WI38 (cell line): ENCODE measurements at regions not wholly inside any gene's neighbourhood (a gene's known extent, or its start where the extent isn't known, plus 50 kb on each side); places are given as distances from the start of the nearest gene placed in this dataset.

ENCODE experiments used
- H3K4me3 ChIP-seq: 2 replicates; pipeline ENCODE4 v1.5.1; 2011; ENCODE audit warnings: low read depth, mild to moderate bottlenecking, control low read depth, low read length
- TF ChIP-seq, protein P1 (sequence below): IDR thresholded peaks from 2 replicates; pipeline ENCODE4 v1.5.1; 2012; ENCODE audit warnings: low read depth, mild to moderate bottlenecking, control low read depth, low read length

DNA sequence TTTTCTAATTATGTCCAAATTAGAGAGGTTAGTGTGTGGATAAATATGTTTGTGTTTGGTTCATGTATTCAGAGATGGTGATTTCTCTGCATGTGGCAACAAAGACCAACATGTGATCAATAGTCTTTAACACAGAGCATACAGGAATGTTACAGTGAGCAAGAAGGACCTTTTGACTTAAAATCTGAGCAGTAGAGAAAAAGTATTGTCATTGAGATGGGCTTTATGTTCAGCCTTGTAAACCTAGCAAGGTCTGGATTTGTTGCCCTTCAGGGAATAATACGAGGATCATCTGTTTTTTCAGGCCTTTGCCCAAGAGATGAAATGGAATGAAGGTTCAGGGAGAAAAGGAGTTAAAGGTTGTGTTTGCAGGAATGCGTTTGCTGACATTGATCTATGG is 161.8 kb upstream of the NECTIN3 start:
- TF ChIP-seq, protein P1, sequence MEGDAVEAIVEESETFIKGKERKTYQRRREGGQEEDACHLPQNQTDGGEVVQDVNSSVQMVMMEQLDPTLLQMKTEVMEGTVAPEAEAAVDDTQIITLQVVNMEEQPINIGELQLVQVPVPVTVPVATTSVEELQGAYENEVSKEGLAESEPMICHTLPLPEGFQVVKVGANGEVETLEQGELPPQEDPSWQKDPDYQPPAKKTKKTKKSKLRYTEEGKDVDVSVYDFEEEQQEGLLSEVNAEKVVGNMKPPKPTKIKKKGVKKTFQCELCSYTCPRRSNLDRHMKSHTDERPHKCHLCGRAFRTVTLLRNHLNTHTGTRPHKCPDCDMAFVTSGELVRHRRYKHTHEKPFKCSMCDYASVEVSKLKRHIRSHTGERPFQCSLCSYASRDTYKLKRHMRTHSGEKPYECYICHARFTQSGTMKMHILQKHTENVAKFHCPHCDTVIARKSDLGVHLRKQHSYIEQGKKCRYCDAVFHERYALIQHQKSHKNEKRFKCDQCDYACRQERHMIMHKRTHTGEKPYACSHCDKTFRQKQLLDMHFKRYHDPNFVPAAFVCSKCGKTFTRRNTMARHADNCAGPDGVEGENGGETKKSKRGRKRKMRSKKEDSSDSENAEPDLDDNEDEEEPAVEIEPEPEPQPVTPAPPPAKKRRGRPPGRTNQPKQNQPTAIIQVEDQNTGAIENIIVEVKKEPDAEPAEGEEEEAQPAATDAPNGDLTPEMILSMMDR, result no peak
- H3K4me3 ChIP-seq, result no peak overlapping the region

DNA sequence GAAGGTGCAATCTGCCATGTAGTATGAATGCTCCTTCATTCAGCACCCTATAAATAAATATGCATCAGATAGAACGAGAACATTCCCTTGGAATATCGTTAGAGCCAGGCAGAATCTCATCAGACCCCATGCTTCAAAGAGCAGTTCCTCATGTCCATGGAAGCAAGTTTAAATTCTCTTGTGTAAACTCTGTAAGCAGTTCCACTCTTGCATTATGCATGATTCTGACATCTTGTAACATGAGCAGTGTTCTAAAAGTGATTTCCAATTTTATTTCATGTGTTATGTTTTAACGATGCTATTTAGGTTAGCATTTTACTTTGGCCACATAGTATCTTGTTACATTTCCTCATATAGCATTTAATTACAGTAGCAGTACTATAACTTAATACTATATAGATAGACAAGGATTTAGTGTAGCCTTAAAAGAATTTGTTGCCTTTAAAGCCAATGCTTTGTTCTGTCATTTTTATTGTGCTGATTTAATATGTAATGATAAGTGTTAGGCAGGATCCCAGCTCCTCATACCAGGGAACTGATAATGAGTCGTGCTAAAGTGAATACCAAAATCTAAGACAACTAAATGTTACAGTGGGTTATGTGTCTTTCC is 161.2 kb upstream of the NECTIN3 start:
- H3K4me3 ChIP-seq, result no peak overlapping the region
- TF ChIP-seq, protein P1, result no peak

DNA sequence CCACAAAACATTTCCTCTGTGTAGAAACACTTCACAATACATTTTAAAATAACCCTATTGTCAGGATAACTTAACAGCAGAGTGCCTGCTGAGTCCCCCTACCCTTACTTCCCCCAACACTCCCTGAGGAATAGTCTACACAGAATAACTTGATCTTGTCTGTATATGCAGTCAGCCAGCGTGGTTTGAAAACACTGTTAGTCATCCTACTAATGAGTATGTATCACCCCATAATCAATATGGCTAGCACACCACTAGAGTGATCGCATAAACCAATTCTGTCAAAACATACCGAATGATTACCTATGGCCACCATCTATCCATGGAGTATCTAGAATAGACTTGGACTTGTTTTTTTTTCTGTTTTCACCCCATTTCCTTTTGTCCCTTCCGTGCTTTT is 152.7 kb upstream of the NECTIN3 start:
- no peak overlapping the region for H3K4me3 ChIP-seq
- TF ChIP-seq, protein P1, result no peak

DNA sequence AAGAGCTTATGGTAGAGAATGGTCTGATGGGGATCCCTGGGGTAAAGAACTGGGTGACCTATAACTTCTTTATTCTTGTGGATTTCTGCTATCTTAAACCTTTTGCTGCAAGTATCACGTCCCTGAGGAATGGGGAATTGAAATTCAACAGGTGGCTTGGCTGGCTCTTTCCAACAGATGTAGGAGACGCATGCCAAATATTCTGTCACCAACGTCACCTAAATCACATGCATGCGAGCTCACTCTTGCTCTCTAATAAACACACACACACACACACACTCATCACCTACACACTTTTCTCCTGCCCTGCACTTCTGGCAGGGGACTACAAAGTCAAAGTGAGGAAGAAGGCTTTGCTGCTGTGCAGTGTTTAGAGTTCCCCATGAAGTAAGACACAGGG is 145.8 kb upstream of the NECTIN3 start:
- TF ChIP-seq, protein P1, result no peak
- H3K4me3 ChIP-seq, result no peak overlapping the region

DNA sequence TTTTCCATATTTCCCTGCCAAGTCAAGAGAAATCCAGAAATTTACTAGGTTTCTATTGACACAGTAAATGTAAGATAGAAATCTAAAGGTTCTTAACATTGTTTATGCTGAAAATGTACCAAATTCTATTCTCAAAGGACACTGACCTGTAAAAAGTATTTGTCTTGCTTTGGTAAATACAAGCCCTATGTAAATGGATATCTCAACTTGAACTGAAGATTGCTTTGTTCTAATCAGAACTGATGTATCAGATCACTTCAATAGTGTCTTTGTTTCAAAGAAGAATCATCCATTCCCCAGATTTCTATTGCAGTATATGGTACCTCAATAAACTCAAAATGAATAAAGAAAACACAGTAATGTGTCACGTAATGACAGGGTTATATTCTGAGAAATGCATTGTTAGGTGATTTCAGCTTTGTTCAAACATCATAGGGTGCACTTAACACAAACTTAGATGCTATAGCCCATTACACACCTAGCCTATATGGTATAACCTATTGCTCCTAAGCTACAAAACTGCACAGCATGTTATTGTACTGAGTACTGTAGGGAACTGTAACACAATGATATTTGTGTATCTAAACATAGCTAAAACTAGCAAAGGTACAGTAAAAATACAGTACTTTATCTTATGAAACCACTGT is 143.5 kb upstream of the NECTIN3 start:
- TF ChIP-seq, protein P1, result no peak

DNA sequence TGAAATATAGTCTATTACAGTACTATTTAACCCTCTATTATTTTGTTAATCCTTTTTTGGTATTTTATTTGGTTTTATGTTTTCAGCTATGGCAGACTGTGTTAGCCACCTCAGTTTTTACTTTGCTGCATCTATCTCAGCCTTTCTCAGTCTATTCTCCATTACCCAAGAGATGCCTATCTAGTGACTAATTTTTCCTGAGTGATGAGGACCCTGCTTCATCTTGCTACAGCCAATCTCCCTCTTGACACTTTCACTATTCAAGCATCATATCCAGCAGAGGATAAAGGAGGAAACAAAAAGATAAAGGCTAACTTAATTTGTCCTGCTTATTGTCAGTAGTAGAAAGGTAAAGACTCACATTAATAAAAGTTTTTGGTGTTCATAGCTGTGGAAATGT is 141.8 kb upstream of the NECTIN3 start:
- no peak overlapping the region for H3K4me3 ChIP-seq
- TF ChIP-seq, protein P1, result no peak

More for the DNA sequence above, 143.5 kb upstream of the NECTIN3 start:
- no peak overlapping the region for H3K4me3 ChIP-seq

DNA sequence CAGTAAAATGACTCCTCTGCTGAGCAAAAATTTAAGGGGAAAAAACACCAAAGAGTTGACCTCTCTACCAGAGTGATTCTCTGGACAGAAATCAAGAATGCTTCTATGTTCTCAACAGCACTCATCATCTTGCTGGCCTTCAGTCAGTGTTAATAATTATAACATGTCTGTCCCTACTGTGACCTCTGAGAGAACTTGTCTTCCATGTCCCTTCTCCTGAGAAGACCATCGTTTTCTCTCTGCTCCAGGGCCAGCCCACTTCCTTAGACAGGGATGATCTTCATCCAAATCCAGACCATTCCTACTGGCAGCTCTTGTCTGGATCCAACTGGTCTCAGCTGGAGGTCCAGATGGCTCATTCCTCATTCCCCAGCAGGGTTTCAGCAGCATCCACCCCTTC is 139.0 kb upstream of the NECTIN3 start:
- no peak overlapping the region for H3K4me3 ChIP-seq
- TF ChIP-seq, protein P1, result no peak
